ENCODE measurements at regions not wholly inside any gene's neighbourhood (a gene's known extent, or its start where the extent isn't known, plus 50 kb on each side); places are given as distances from the start of the nearest gene placed in this dataset.

GRCh38 chr9:19517202-19517942, 108.6 kb downstream of the ACER2 start:
- TF ChIP-seq, protein P1, sequence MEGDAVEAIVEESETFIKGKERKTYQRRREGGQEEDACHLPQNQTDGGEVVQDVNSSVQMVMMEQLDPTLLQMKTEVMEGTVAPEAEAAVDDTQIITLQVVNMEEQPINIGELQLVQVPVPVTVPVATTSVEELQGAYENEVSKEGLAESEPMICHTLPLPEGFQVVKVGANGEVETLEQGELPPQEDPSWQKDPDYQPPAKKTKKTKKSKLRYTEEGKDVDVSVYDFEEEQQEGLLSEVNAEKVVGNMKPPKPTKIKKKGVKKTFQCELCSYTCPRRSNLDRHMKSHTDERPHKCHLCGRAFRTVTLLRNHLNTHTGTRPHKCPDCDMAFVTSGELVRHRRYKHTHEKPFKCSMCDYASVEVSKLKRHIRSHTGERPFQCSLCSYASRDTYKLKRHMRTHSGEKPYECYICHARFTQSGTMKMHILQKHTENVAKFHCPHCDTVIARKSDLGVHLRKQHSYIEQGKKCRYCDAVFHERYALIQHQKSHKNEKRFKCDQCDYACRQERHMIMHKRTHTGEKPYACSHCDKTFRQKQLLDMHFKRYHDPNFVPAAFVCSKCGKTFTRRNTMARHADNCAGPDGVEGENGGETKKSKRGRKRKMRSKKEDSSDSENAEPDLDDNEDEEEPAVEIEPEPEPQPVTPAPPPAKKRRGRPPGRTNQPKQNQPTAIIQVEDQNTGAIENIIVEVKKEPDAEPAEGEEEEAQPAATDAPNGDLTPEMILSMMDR (IDR thresholded peaks at IDR 0.05): no peak
- no peak for TF ChIP-seq POLR2AphosphoS5 (IDR thresholded peaks at IDR 0.05)

Data from gastroesophageal sphincter (tissue), 3 donors.